Medulla oblongata (tissue), 1 donor: ENCODE measurements at regions not wholly inside any gene's neighbourhood (a gene's known extent, or its start where the extent isn't known, plus 50 kb on each side); places are given as distances from the start of the nearest gene placed in this dataset.

Experiments used
- DNase-seq: peaks from one replicate; pipeline ENCODE4 v3.0.0-alpha.2; 2015; ENCODE audit errors: extremely low spot score

DNA sequence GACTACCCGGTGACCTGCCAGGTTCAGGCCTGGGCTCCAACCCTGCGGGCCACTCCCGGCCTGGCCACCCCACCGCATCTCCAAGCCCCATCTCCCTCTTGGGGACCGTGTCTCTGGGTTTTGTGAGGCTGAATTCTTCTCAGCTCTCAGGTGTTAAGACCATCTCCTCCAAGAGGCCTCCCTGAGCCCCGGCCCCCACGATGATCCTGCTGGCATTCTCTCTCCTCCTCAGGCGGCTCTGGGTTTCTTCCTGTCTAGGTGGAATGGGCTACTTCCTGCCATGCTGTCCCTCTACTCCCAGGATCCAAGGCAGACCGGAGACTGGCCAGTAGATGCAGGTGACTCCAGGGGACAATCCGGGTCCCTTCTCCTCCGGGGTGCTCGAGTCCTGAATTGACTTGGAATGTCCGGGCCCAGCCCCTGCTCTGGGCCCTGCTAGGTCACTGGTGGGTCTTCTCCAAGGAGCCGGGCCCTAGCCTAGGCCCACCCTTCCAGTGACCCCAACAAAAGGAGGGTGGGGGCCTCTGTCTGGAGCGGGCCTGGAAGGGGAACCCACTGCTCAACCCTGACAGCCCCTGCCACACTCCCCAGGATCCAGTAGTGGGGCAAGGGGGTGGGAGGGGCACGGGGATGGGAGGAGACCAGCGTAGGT lies 219.8 kb downstream of the C9orf50 start:
- DNase-seq, result no peak

DNA sequence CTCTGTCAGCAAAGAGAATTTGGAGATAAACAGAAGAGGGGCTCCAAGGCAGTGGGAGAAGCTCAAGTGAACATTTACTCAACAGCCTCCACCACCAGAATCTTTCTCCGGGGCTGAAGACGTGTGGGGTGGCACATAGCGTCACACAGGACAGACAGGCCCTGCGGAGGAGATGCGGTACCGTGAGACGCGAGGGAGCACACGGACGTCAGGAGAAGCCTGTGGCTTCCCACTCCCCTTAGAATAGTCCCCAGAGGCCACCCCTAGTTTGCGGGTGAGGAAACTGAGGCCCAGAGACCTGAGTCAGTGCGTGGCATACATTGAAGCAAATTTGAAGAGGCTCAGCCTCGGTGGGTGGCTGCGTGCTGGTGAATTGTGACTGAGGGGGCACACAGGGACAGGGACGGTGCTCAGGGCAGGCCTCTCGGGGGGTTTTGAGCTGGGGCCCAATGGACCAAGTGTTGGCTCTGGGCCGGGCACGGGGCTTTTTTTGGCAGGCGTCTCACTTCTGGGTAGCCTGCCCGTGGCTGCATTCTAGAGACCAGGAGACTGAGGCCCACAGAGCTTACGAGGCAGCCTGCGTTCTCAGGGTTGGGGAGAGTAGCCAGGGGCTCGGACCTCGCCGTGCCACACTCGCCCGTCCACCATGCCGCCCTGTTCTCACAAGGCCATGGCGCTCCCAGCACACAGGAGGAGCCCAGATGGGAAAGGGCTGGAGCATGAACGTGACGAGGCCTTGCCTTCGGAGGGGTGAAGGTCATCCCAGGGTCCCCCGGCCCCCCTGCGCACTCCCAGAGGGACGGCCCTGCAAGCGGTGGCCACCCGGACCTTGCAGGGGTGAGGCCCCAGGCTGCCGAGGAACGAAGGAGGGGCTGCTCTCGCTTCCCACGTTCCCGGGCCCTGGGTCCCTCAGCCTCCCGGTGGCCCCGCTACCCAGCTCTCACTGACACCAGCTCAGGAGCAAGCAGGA lies 220.6 kb downstream of the C9orf50 start:
- no peak for DNase-seq

DNA sequence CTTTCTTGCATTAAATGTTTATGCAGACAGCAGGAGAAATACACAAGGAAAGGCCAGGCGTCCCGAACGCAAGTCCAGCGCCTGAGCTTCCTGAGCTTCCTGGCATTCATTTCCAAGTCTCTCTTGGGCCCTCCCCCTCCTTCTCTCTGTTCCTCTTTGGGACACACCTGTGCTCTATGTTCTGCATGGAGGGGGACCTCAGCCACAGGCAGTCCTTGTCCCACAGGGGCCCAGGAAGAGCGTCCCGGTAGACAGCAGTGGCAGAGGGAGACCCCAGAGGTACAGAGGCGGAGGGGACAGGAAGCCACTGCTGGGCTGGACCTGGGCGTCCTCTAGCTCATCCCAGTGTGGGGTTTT lies 221.3 kb downstream of the C9orf50 start:
- no peak for DNase-seq

DNA sequence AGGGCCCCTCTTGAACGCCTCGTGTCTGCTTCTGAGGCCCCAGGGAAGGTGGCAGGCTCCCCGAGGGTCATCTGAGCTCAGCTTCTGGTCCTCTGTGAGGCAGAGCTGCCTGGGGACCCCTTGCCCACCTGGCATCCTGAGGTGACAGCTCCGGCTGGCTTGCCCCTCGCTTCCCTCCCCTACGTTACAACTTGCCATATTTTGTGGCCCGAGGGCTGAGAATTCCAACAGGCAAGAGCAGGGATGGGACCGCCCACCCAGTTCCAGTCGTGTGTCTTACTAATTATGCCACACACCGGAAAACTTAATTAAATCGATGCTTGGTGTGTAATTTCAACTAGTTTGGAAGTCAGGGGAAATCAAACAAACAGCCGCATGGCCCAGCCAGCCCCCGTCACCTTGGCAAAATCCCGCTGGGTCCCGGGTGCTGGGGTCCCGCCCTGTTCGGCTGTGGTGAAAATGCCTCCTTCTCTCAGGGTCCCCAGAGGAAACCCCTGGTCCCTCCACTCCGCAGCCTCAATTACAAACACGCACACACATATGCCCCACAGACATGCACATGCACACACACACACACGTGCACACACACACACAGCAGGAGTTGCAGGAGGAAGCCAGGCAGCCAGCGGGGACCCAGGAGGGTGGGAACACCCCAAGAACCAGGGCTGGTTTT lies 221.0 kb upstream of the IER5L start:
- no peak for DNase-seq

DNA sequence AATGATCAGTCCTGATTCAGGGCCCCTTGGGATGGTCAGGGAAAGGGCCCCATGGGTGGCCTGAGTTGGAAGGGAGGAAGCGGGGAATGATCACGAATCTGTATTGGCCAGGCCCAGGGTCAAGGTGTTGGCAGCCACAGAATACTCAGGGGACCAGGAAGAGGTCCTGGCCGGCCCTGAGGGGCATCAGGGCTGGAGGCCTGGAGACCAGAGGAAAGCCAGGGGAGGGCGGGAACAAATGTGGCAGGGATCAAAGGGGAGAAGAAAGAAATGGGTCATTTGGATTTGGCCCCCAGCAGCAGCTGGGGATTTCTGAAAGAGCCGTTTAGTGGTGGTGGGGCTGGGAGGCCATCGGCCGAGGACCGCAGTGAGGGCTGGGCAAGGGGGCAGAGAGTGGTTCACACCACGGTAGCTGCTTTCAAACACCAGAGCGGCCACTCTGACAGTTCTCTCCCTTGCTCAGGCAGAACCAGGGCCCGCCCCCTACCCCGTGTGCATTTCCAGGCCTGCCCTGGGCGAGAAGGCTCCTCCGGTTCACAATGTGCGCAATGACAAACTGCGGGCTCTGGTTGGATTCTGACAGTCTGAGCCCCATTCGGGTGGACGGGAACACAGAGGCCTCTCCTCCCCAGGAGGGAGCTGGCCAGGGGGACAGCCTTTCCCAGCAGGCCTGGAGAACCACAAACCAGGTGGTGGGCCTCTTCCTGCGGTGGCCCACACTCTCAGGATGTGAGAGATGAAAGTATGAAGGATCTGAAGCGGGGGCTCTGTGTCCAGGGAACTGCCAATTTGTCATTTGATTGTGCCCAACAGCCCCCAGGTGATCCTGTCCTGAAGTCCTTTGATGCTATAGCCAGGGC lies 220.3 kb upstream of the IER5L start:
- DNase-seq, result no peak

DNA sequence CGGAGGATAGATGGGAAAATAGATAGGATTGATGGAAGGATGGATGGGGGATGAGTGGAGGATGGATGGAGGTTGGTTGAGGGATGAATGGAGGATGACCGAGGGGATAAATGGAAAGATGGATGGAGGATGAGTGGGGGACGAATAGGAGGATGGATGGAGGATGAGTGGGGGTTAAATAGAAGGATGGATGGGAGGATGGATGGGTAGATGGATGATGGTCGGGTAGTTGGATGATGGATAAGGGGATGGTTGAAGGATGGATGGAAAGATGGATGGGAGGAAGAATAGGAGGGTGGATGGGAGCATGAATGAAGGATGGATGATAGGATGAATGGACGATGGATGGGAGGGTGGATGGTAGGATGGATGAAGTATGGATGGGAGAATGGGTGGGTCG lies 219.3 kb upstream of the IER5L start:
- DNase-seq, result no peak

DNA sequence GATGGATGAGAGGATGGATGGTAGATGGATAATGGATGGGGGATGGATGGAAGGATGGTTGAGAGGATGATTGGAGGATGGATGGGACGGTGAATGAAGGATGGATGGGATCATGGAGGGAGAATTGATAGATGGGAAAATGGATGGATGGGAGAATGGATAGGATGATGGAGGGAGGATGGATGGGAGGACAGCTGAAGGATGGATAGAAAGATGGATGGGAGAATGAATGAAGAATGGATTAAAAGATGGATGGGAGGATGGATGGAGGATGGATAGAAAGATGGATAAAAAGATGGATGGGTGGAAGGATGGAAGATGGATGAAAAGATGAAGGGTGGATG lies 218.3 kb upstream of the IER5L start:
- no peak for DNase-seq

DNA sequence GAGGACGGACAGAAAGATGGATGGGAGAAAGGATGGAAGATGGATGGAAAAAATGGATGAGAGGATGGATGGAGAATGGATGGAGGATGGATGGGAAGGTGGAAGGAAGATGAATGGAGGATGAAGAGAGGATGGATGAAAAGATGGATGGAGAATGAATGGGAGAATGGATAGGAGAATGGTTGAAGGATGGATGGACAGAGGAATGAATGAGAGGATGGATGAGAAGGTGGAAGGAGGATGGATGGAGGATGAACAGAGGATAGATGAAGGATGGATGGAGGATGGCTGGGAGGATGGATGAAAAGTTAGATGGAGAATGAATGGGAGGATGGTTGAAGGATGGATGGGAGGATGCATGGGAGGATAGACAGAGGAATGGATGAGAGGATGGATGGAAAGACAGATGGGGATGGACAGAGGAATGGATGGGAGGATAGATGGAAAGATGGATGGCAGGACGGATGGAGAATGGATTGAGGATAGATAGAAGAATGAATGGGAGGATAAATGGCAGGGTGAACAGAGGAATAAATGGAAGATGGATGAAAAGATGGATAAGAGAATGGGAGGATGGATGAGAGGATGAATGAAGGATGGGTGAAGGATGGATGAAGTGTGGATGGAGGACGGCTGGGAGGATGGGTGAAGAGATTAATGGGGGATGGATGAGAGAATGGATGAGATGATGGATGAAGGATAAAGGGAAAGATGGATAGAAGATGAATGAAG lies 217.7 kb upstream of the IER5L start:
- no peak for DNase-seq

DNA sequence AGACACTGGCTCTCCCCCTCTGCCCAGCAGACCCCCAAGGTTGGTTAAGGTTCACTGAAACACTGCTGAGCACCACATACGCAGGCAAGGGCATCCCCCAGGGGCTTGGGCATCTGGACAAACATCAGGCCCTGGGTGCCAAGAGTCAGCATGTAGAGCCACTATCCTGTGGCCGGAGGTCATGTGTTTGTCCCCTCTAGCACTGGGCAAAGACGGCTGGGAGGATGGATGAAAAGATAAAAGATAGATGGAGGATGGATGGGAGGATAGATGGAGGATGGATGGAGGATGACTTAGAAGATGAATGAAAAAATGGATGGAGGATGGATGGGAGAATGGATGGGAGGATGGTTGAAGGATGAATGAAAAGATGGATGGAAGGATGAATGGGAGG lies 216.8 kb upstream of the IER5L start:
- no peak for DNase-seq

DNA sequence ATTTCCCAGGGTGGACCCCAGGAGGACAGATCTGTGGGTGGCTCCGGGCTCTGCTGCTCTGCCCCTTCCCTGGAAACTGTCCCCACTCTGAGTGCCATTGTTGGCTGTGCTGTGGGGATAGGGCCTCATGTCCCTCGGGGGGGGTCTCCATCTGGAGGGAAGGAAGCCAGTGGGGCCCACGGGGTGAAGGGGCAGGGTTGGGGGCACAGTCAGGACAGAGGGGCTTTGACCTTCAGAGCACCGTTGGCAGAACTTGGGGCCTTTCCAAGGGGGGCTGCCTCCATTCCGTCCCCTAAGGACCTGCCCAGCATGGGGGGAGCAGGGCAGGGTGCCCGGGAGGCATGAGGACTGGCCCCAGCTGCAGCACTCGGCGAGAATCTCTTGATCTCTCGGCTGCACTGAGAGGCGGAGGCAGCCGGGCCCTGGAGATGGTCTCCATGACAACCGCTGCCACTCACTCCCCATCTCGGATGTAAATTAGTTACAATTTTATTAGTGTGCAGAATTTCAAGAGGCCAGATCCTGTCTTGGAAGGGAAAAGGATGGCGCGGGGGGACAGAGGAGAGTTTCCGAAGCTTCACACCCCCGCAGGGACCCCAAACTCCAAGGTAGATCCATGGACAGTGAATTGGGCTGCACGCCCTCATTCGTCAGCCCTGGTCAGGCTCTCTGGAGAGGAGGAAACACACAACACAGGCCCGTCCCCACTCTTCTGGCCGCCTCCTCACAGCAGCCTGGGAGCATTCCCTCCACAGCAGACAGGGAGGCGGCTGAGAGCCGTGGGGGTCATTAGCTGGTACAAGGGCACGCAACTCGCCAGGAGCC lies 216.2 kb upstream of the IER5L start:
- no peak for DNase-seq

DNA sequence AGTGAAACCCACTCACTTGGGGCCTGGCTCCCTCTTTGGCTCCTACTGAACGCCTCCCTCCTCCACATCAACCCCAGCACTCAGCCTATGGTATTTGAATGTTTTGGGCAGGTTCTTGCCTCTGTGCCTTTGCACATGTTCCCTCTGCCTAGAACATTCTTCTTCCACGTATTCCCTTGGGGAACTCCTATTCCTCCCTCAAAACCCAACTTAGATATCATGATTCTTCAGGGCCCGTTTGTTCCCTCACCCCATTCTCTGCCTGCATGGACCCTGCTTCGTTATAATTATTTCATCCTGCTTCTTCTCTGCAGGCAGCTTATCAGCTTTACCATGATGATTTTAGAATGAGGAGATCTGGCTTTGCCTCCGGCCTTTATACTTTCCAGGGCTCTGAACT lies 215.0 kb upstream of the IER5L start:
- no peak for DNase-seq

DNA sequence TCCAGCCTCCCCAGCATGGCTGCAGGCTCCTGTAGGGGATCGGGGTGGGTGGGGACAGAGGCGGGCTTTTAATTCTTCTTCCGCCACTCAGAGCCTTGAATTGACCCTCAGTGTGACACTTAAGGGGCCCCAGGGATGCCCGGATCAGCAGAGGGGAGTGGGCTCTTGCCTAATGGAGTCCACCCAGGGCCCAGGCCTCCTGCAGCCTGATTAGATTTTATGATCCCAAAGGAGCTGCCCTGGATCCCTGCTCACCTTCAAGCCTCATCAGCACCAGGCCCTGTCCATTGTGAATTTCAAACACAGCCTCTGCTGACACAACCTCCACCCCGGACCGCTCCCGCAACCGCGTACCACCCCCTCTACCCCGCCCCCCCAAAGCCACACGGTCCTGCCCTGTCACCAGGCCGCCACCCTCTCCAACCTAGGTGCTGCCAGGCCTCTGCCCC lies 214.1 kb upstream of the IER5L start:
- DNase-seq, result no peak

DNA sequence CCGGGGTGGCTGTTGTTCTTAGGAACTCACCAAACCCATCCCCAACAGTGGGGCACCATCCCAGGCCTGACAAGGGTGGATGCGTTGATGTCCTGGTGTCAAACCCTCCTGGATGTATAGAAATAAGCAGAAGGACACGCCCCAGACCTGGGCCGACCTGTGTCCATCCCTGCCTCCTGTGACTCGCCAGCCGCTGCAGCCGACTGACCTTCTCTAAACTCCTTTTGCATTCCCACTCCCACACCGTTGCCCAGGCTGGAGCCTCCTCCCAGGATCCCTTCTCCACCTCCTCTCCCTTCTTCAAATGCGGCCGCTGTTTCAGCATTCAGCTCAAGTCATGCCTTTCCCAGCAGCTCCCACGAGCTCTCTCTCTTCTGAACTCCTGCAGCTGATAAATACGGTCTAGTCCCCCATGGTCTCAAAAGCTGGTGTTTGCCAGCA lies 213.2 kb upstream of the IER5L start:
- DNase-seq, result no peak

DNA sequence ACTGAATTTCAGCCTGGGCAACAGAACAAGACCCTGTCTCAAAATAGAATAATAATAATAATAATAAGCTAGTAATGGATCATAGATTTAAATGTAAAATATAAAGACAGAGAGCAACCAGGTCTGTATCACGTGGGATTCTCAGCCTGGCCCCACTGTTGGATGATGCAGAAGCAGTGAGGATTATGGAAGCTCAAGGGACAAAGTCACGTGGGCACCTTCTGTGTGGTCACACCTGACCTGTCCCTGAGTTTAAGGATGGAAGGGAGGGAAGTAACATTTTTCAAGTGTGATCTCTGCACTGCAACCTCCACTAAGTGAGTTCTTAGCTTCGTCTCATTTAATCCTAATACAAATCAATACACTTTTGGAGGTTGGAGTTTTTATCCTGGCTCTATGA lies 212.5 kb upstream of the IER5L start:
- DNase-seq, result no peak

DNA sequence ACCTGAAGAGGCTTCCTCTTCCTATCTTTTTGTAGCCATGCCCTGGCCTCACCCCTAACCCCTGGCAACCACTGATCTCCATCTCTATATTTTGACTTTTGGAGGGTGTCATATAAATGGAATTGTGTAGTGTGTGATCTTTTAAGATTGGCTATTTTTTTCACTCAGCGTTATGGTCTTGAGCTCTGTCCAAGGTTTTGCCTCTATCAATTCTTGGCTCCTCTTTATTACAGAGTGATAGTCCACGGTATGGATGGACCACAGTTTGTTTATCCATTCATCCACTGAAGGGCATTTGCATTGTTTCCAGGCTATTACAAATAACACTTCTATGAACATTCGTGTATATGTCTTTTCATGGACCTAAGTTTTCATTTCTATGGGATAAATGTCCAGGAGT lies 209.8 kb upstream of the IER5L start:
- no peak for DNase-seq

DNA sequence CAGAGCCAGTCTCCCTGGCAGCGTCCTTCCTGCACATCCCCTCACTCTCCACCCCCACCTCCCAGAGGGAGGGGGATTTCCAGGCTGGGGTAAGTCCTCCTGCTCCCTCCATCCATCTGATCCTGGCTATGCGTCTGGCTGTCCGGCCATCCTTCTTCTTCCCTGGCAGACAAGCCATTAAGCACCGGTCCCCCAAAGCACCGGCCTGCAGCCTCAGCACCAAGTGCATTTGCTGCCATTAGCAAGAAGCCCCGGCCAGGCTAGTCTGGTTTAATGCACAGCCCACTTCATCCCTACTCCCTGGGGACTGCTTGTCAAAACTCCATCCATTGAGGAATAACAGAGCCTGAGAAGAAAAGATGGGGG lies 208.7 kb upstream of the IER5L start:
- no peak for DNase-seq

DNA sequence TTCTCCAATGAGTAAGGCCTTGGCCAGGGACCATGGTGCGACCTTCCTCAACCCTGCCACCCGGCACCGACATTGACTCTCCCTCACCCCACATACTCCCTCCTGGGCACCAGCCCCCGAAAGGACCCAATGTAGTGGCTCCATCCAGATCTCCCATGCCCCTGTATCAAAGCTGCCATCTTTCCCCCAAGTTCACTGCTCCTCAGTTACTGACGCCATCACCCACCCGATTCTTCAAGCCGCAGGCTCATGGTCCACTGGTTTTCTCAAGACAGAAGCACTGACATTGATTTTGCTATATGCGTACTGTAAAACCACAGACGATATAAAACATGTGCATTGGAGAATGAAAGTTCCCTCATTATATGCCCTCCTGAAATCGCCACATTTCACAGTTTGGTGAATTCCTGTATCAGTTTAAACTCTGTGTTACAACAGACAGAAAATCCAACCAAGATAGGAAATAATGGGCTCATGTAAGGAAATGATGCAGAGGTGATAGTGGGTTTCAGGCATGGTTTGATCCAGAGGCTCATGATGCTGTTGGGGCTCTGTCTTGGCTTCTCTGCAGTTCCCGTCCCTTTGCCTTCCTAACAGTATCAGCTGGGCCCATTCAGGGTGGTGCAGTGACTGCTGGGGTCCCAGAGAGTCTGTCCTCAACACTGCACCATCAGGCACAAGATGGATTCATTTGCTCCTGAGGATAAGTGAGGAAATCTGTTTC lies 207.3 kb upstream of the IER5L start:
- no peak for DNase-seq

DNA sequence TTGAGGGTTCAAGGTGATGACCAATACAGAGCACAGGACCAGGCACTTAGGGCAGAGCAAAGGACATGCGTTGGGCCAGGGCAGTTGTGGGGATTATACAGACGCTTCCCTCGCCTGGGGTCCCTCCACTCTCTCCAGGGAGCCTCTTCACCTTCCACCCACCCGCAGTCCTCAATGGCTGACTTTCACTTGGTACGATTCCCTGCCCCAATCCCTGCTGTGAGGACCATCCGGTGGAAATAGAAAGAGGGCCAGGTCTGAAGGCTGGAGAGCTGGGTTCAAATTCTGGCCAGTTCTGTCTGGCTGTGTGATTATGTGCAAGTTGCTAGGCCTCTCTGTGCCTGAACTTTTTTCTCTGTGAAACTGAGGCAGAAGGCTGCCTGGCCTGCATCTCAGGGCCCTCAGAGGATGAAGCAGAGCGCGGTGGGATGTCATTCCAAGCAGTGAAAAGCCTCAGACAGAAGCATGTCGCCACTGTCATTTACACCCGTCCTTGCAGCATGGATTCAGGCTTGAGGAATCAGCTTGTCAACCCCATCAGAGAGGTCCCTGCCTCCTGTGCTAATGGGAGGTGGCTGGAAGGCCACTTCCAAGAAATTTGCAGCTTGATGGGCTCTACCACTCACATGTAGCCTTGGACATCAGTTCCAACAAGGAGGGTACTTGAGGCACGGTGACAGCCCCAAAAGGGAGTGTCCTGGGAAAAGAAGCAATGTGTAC lies 206.6 kb upstream of the IER5L start:
- DNase-seq, result no peak
